ENCODE measurements at regions not wholly inside any gene's neighbourhood (a gene's known extent, or its start where the extent isn't known, plus 50 kb on each side); places are given as distances from the start of the nearest gene placed in this dataset.

- no peak for DNase-seq (ENCODE audit: low spot score)
These were observed 54.6 kb upstream of the CLINT1 start for GRCh38 chr5:157913575-157913974.

- no peak for DNase-seq (ENCODE audit: low spot score)
These were observed 53.8 kb upstream of the CLINT1 start for GRCh38 chr5:157912621-157913325.

- DNase-seq (ENCODE audit: low spot score) = no peak
These were observed 52.6 kb upstream of the CLINT1 start for GRCh38 chr5:157911568-157911967.
